Germinal center (tissue), 1 donor: ENCODE measurements at regions not wholly inside any gene's neighbourhood (a gene's known extent, or its start where the extent isn't known, plus 50 kb on each side); places are given as distances from the start of the nearest gene placed in this dataset.
"Not testable (repeated sequence)": the region's sequence is repeated elsewhere in the genome, so short reads cannot be mapped to it uniquely, and the experiment has no call there.

Experiments used
- DNase-seq: peaks from one replicate; pipeline ENCODE4 v3.0.0; 2012; ENCODE audit warnings: mixed read lengths, low spot score

GRCh38 chr3:115252679-115253078 lies 105.6 kb upstream of the ZBTB20 start:
- DNase-seq, result no peak

- DNase-seq, result no peak
Measured at GRCh38 chr3:115254492-115255196, 107.6 kb upstream of the ZBTB20 start.

- DNase-seq, result no peak
Measured at GRCh38 chr3:115255197-115255585, 108.1 kb upstream of the ZBTB20 start.

- no peak for DNase-seq
Measured at GRCh38 chr3:115270849-115271248, 123.8 kb upstream of the ZBTB20 start.

- no peak for DNase-seq
Measured at GRCh38 chr3:115272036-115272824, 125.1 kb upstream of the ZBTB20 start.

- no peak for DNase-seq
Measured at GRCh38 chr3:115275896-115276295, 128.8 kb upstream of the ZBTB20 start.

- DNase-seq, result no peak
Measured at GRCh38 chr3:115279939-115280338, 132.9 kb upstream of the ZBTB20 start.

GRCh38 chr3:115280506-115280905 lies 133.4 kb upstream of the ZBTB20 start:
- no peak for DNase-seq

- no peak for DNase-seq
Measured at GRCh38 chr3:115281697-115282675, 134.9 kb upstream of the ZBTB20 start.

GRCh38 chr3:115284980-115285379 lies 137.9 kb upstream of the ZBTB20 start:
- no peak for DNase-seq

GRCh38 chr3:115286529-115287197 lies 139.6 kb upstream of the ZBTB20 start:
- no peak for DNase-seq

GRCh38 chr3:115287198-115287597 lies 140.1 kb upstream of the ZBTB20 start:
- no peak for DNase-seq

- no peak for DNase-seq
Measured at GRCh38 chr3:115292131-115292530, 145.0 kb upstream of the ZBTB20 start.

- no peak for DNase-seq
Measured at GRCh38 chr3:115292677-115293165, 145.6 kb upstream of the ZBTB20 start.

- DNase-seq, result no peak
Measured at GRCh38 chr3:115293321-115293720, 146.2 kb upstream of the ZBTB20 start.

- DNase-seq, result no peak
Measured at GRCh38 chr3:115301364-115301860, 154.3 kb upstream of the ZBTB20 start.

- DNase-seq, result not testable (repeated sequence)
Measured at GRCh38 chr3:115317953-115318352, 170.9 kb upstream of the ZBTB20 start.

GRCh38 chr3:115321400-115321805 lies 174.3 kb upstream of the ZBTB20 start:
- no peak for DNase-seq

- DNase-seq, result no peak
Measured at GRCh38 chr3:115322901-115323300, 175.8 kb upstream of the ZBTB20 start.

GRCh38 chr3:115323380-115323779 lies 176.3 kb upstream of the ZBTB20 start:
- DNase-seq, result no peak

- no peak for DNase-seq
Measured at GRCh38 chr3:115324056-115324455, 177.0 kb upstream of the ZBTB20 start.
